22Rv1 (cell line): ENCODE measurements at regions not wholly inside any gene's neighbourhood (a gene's known extent, or its start where the extent isn't known, plus 50 kb on each side); places are given as distances from the start of the nearest gene placed in this dataset.

ENCODE experiments used
- ZFX ChIP-seq: fragments of 450-650 bp; IDR thresholded peaks from 2 replicates; pipeline ENCODE4 v1.6.1; 2017; ENCODE audit warnings: antibody characterized with exemption, borderline replicate concordance
- TF ChIP-seq, protein P1 (sequence below): fragments of 450-650 bp; IDR thresholded peaks from 2 replicates; pipeline ENCODE4 v1.5.1; 2017; ENCODE audit warnings: mild to moderate bottlenecking

DNA sequence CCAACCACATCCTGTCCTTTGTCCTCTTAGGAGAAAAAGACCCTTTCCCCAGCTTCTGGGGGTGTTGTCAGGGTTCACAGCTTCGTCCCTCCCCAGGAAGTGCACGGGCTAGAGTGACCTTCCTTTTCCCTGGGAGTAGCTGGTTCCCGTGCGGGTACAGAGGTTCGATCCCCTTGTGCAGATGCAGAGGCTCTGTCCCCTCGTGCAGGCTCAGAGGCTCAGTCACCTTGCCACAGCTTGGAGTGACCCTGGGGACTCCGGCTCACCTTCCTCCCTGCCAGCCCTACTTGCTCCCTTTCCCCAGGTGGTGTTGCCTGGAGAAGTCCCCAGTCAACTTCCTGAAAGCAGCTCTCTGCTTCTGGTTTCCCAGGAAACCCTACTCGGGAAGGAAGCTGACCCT lies 60.0 kb upstream of the TCERG1L start:
- TF ChIP-seq, protein P1, sequence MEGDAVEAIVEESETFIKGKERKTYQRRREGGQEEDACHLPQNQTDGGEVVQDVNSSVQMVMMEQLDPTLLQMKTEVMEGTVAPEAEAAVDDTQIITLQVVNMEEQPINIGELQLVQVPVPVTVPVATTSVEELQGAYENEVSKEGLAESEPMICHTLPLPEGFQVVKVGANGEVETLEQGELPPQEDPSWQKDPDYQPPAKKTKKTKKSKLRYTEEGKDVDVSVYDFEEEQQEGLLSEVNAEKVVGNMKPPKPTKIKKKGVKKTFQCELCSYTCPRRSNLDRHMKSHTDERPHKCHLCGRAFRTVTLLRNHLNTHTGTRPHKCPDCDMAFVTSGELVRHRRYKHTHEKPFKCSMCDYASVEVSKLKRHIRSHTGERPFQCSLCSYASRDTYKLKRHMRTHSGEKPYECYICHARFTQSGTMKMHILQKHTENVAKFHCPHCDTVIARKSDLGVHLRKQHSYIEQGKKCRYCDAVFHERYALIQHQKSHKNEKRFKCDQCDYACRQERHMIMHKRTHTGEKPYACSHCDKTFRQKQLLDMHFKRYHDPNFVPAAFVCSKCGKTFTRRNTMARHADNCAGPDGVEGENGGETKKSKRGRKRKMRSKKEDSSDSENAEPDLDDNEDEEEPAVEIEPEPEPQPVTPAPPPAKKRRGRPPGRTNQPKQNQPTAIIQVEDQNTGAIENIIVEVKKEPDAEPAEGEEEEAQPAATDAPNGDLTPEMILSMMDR: no peak
- no peak for TF ChIP-seq ZFX
